GM23338 (cell line): ENCODE measurements at regions not wholly inside any gene's neighbourhood (a gene's known extent, or its start where the extent isn't known, plus 50 kb on each side); places are given as distances from the start of the nearest gene placed in this dataset.

ENCODE experiments used
- ATAC-seq: fragments of 200-7000 bp; cut with Tn5 transposase; 3 replicates; pipeline ENCODE4 v1.9.1; 2020
- DNase-seq: peaks from one replicate; pipeline ENCODE4 v3.0.0-alpha.2; 2015; ENCODE audit warnings: low spot score
- H2AFZ ChIP-seq: fragments of 200-600 bp; sonication (generic); 2 replicates; pipeline ENCODE4 v1.8.0; 2016; ENCODE audit warnings: antibody characterized with exemption, mild to moderate bottlenecking, moderate library complexity
- H3F3A ChIP-seq: fragments of 200-600 bp; sonication (generic); replicated peaks from 2 replicates; pipeline ENCODE4 v1.8.0; 2017; ENCODE audit warnings: antibody characterized with exemption, mixed run types, low read depth
- H3K27ac ChIP-seq: fragments of 200-600 bp; sonication (generic); 2 replicates; pipeline ENCODE4 v1.6.1; 2016; ENCODE audit warnings: low read depth
- H3K27me3 ChIP-seq: fragments of 200-600 bp; sonication (generic); 2 replicates; pipeline ENCODE4 v1.8.0; 2016; ENCODE audit warnings: mild to moderate bottlenecking, mixed run types, moderate library complexity; ENCODE audit not compliant: insufficient read depth
- H3K36me3 ChIP-seq: fragments of 200-600 bp; sonication (generic); 2 replicates; pipeline ENCODE4 v1.8.0; 2016; ENCODE audit warnings: mild to moderate bottlenecking; ENCODE audit not compliant: insufficient read depth
- H3K4me1 ChIP-seq: fragments of 200-600 bp; sonication (generic); 2 replicates; pipeline ENCODE4 v1.8.0; 2016; ENCODE audit warnings: mild to moderate bottlenecking, moderate library complexity; ENCODE audit not compliant: insufficient read depth
- H3K4me2 ChIP-seq: fragments of 200-600 bp; sonication (generic); 2 replicates; pipeline ENCODE4 v1.7.1; 2017; ENCODE audit warnings: mixed run types
- H3K4me3 ChIP-seq: fragments of 200-600 bp; sonication (generic); 2 replicates; pipeline ENCODE4 v1.6.1; 2016; ENCODE audit warnings: mixed run types
- H3K79me2 ChIP-seq: fragments of 200-600 bp; sonication (generic); replicated peaks from 2 replicates; pipeline ENCODE4 v1.8.0; 2017; ENCODE audit warnings: mild to moderate bottlenecking; ENCODE audit not compliant: insufficient read depth
- H3K9me2 ChIP-seq: fragments of 200-600 bp; sonication (generic); 2 replicates; pipeline ENCODE4 v1.8.0; 2017; ENCODE audit not compliant: insufficient read depth
- H4K20me1 ChIP-seq: fragments of 200-600 bp; sonication (generic); replicated peaks from 2 replicates; pipeline ENCODE4 v1.8.0; 2017; ENCODE audit warnings: mild to moderate bottlenecking; ENCODE audit not compliant: insufficient read depth
- H3K27ac Mint-ChIP-seq: 2 replicates; pipeline ENCODE4 v1.8.0; 2020; ENCODE audit warnings: inconsistent platforms, mild to moderate bottlenecking, moderate library complexity, mixed read lengths
- H3K27me3 Mint-ChIP-seq: 3 replicates; pipeline ENCODE4 v1.8.0; 2022; ENCODE audit warnings: low read depth, mild to moderate bottlenecking, moderate library complexity, mixed read lengths, inconsistent platforms; ENCODE audit not compliant: insufficient read depth, poor library complexity
- H3K36me3 Mint-ChIP-seq: 3 replicates; pipeline ENCODE4 v1.8.0; 2021; ENCODE audit warnings: low read depth, mild to moderate bottlenecking, inconsistent platforms, moderate library complexity, mixed read lengths
- H3K4me1 Mint-ChIP-seq: 3 replicates; pipeline ENCODE4 v1.8.0; 2020; ENCODE audit warnings: mild to moderate bottlenecking, inconsistent platforms, mixed read lengths
- H3K4me3 Mint-ChIP-seq: 3 replicates; pipeline ENCODE4 v1.8.0; 2021; ENCODE audit warnings: moderate library complexity, mild to moderate bottlenecking, inconsistent platforms, mixed read lengths
- H3K9me3 Mint-ChIP-seq: 3 replicates; pipeline ENCODE4 v1.8.0; 2020; ENCODE audit warnings: moderate library complexity, mild to moderate bottlenecking, inconsistent platforms, mixed read lengths
- CREB1 ChIP-seq: fragments of 250-450 bp; sonication (Bioruptor Pico); IDR thresholded peaks from 2 replicates; pipeline ENCODE4 v1.5.0; 2020; ENCODE audit warnings: low read depth, mild to moderate bottlenecking, moderate library complexity
- EZH2 ChIP-seq: fragments of 200-600 bp; sonication (generic); IDR thresholded peaks from one replicate; pipeline ENCODE4 v1.8.0; 2017; ENCODE audit warnings: antibody characterized with exemption, mild to moderate bottlenecking, low read depth; ENCODE audit not compliant: unreplicated experiment
- EZH2phosphoT487 ChIP-seq: fragments of 200-600 bp; sonication (generic); IDR thresholded peaks from one replicate; pipeline ENCODE4 v1.8.1; 2018; ENCODE audit warnings: antibody characterized with exemption; ENCODE audit not compliant: unreplicated experiment
- JUNB ChIP-seq: IDR thresholded peaks from one replicate; pipeline ENCODE4 v1.6.1; 2016; ENCODE audit warnings: antibody characterized with exemption; ENCODE audit not compliant: unreplicated experiment
- NANOG ChIP-seq: IDR thresholded peaks from 2 replicates; pipeline ENCODE4 v1.6.1; 2016; ENCODE audit warnings: antibody characterized with exemption, borderline replicate concordance
- POLR2AphosphoS5 ChIP-seq: IDR thresholded peaks from 2 replicates; pipeline ENCODE4 v1.6.1; 2016; ENCODE audit warnings: antibody characterized with exemption, low read depth
- STAT1 ChIP-seq: IDR thresholded peaks from one replicate; pipeline ENCODE4 v1.6.1; 2016; ENCODE audit warnings: antibody characterized with exemption; ENCODE audit not compliant: unreplicated experiment
- ZNF114 ChIP-seq: fragments of 250-450 bp; sonication (Bioruptor Pico); IDR thresholded peaks from 2 replicates; pipeline ENCODE4 v1.5.0; 2020; ENCODE audit warnings: mild to moderate bottlenecking, moderate library complexity
- ZNF331 ChIP-seq: fragments of 250-450 bp; sonication (Bioruptor Pico); IDR thresholded peaks from 2 replicates; pipeline ENCODE4 v1.5.0; 2020; ENCODE audit warnings: low read depth, mild to moderate bottlenecking, moderate library complexity
- ZNF462 ChIP-seq: fragments of 250-450 bp; sonication (Bioruptor Pico); IDR thresholded peaks from 2 replicates; pipeline ENCODE4 v1.5.0; 2020; ENCODE audit warnings: mild to moderate bottlenecking, moderate library complexity
- TF ChIP-seq, protein P1 (sequence below), 2 experiments: fragments of 200-600 bp in 1 of 2; sonication (generic) in 1 of 2; conservative IDR thresholded peaks; 2 replicates each; pipeline versions ENCODE4 v1.5.1 to v1.6.1; 2016 to 2017; ENCODE audit warnings: antibody characterized with exemption in 2 of 2, low read depth in 2 of 2, mild to moderate bottlenecking in 2 of 2, moderate library complexity in 1 of 2
- TF ChIP-seq, protein P2 (sequence below): IDR thresholded peaks from one replicate; pipeline ENCODE4 v1.6.1; 2018; ENCODE audit warnings: antibody characterized with exemption; ENCODE audit not compliant: unreplicated experiment
- TF ChIP-seq, protein P3 (sequence below): IDR thresholded peaks from 2 replicates; pipeline ENCODE4 v1.6.1; 2016; ENCODE audit warnings: antibody characterized with exemption

- H3K27me3 ChIP-seq, result no peaks in the 10 kb centered on the region
Observed at GRCh38 chr22:27212617-27213177, 555.3 kb downstream of the MIAT start.

More at GRCh38 chr22:27212617-27213177, 555.3 kb downstream of the MIAT start:
- Mint-ChIP-seq H3K4me3 (no peak overlapping the region), H3K36me3 (no peaks in the 10 kb centered on the region), H3K9me3 (no peaks in the 10 kb centered on the region), H3K4me1 (peaks cover 5% of the 10 kb centered on the region; the same call in 2 of the 3 replicates), H3K27me3 (peaks cover 2% of the 10 kb centered on the region), H3K27ac (no peak overlapping the region)
- Histone ChIP-seq H4K20me1 (no peaks in the 10 kb centered on the region), H3F3A (no peaks in the 10 kb centered on the region), H3K9me2 (no peaks in the 10 kb centered on the region; the same call in 1 of the 2 replicates), H3K4me2 (no peak overlapping the region), H3K4me1 (no peaks in the 10 kb centered on the region; the same call in 1 of the 2 replicates), H3K27ac (no peak overlapping the region), H3K79me2 (no peaks in the 10 kb centered on the region), H3K4me3 (no peak overlapping the region), H2AFZ (no peak overlapping the region), H3K36me3 (no peaks in the 10 kb centered on the region)
- DNase-seq (no peak), ATAC-seq (no peak)
- no peak for TF ChIP-seq EZH2
- TF ChIP-seq POLR2AphosphoS5, result no peak
- no peak for TF ChIP-seq JUNB
- TF ChIP-seq CREB1 (CRISPR knock-in tag), result no peak
- TF ChIP-seq, protein P1, sequence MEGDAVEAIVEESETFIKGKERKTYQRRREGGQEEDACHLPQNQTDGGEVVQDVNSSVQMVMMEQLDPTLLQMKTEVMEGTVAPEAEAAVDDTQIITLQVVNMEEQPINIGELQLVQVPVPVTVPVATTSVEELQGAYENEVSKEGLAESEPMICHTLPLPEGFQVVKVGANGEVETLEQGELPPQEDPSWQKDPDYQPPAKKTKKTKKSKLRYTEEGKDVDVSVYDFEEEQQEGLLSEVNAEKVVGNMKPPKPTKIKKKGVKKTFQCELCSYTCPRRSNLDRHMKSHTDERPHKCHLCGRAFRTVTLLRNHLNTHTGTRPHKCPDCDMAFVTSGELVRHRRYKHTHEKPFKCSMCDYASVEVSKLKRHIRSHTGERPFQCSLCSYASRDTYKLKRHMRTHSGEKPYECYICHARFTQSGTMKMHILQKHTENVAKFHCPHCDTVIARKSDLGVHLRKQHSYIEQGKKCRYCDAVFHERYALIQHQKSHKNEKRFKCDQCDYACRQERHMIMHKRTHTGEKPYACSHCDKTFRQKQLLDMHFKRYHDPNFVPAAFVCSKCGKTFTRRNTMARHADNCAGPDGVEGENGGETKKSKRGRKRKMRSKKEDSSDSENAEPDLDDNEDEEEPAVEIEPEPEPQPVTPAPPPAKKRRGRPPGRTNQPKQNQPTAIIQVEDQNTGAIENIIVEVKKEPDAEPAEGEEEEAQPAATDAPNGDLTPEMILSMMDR (conservative IDR thresholded peaks at IDR 0.05; ENCODE audit: low read depth in 2 of 2), result no peak
- no peak for TF ChIP-seq STAT1
- TF ChIP-seq ZNF462, result no peak
- TF ChIP-seq ZNF331 (CRISPR knock-in tag), result no peak
- no peak for TF ChIP-seq EZH2phosphoT487
- TF ChIP-seq, protein P2, sequence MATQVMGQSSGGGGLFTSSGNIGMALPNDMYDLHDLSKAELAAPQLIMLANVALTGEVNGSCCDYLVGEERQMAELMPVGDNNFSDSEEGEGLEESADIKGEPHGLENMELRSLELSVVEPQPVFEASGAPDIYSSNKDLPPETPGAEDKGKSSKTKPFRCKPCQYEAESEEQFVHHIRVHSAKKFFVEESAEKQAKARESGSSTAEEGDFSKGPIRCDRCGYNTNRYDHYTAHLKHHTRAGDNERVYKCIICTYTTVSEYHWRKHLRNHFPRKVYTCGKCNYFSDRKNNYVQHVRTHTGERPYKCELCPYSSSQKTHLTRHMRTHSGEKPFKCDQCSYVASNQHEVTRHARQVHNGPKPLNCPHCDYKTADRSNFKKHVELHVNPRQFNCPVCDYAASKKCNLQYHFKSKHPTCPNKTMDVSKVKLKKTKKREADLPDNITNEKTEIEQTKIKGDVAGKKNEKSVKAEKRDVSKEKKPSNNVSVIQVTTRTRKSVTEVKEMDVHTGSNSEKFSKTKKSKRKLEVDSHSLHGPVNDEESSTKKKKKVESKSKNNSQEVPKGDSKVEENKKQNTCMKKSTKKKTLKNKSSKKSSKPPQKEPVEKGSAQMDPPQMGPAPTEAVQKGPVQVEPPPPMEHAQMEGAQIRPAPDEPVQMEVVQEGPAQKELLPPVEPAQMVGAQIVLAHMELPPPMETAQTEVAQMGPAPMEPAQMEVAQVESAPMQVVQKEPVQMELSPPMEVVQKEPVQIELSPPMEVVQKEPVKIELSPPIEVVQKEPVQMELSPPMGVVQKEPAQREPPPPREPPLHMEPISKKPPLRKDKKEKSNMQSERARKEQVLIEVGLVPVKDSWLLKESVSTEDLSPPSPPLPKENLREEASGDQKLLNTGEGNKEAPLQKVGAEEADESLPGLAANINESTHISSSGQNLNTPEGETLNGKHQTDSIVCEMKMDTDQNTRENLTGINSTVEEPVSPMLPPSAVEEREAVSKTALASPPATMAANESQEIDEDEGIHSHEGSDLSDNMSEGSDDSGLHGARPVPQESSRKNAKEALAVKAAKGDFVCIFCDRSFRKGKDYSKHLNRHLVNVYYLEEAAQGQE, result no peak
- no peak for TF ChIP-seq ZNF114 (CRISPR knock-in tag)
- TF ChIP-seq, protein P3, sequence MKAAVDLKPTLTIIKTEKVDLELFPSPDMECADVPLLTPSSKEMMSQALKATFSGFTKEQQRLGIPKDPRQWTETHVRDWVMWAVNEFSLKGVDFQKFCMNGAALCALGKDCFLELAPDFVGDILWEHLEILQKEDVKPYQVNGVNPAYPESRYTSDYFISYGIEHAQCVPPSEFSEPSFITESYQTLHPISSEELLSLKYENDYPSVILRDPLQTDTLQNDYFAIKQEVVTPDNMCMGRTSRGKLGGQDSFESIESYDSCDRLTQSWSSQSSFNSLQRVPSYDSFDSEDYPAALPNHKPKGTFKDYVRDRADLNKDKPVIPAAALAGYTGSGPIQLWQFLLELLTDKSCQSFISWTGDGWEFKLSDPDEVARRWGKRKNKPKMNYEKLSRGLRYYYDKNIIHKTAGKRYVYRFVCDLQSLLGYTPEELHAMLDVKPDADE, result no peak
- TF ChIP-seq NANOG, result no peak
